MCF 10A (cell line): ENCODE measurements at regions not wholly inside any gene's neighbourhood (a gene's known extent, or its start where the extent isn't known, plus 50 kb on each side); places are given as distances from the start of the nearest gene placed in this dataset.

Experiments used
- BruUV-seq: library from RNA; stranded (reverse); fragments of 400-500 nt; replicated peaks from 2 replicates; lab custom pipeline; 2021; lab: Mats Ljungman, UMichigan
- CTCF ChIA-PET: fragments of 300-600 bp; sonication (Branson Sonifier 250); formaldehyde crosslinking; extraction: SDS; loops from one replicate; lab custom pipeline; 2021; ENCODE audit warnings: antibody characterized with exemption, inconsistent platforms; lab: Yijun Ruan, JAX
- POLR2A ChIA-PET: fragments of 300-600, 350-650 bp; sonication (Branson Sonifier 250); formaldehyde crosslinking; extraction: SDS; loops from one replicate; lab custom pipeline; 2020; ENCODE audit warnings: antibody characterized with exemption, inconsistent platforms; lab: Yijun Ruan, JAX
- DNase-seq: peaks from one replicate; pipeline ENCODE4 v3.0.0-alpha.2; 2018; ENCODE audit not compliant: unreplicated experiment
- H3K27ac Mint-ChIP-seq: one replicate; pipeline ENCODE4 v1.8.0; 2022; ENCODE audit warnings: mild to moderate bottlenecking, low read depth, mixed read lengths; ENCODE audit not compliant: unreplicated experiment
- H3K27me3 Mint-ChIP-seq: one replicate; pipeline ENCODE4 v1.8.0; 2022; ENCODE audit warnings: mixed read lengths; ENCODE audit not compliant: insufficient read depth, unreplicated experiment
- H3K36me3 Mint-ChIP-seq: one replicate; pipeline ENCODE4 v1.8.0; 2022; ENCODE audit warnings: mild to moderate bottlenecking, moderate library complexity, mixed read lengths; ENCODE audit not compliant: insufficient read depth, unreplicated experiment
- H3K4me1 Mint-ChIP-seq: one replicate; pipeline ENCODE4 v1.8.0; 2022; ENCODE audit warnings: mixed read lengths; ENCODE audit not compliant: insufficient read depth, unreplicated experiment
- H3K4me3 Mint-ChIP-seq: one replicate; pipeline ENCODE4 v1.8.0; 2022; ENCODE audit warnings: mild to moderate bottlenecking, moderate library complexity, mixed read lengths; ENCODE audit not compliant: unreplicated experiment
- H3K9me3 Mint-ChIP-seq: one replicate; pipeline ENCODE4 v1.8.0; 2022; ENCODE audit warnings: mixed read lengths; ENCODE audit not compliant: unreplicated experiment
- CTCF ChIP-seq: fragments of 200-600 bp; IDR thresholded peaks from one replicate; pipeline ENCODE4 v1.8.0; 2022; ENCODE audit warnings: antibody characterized with exemption, mild to moderate bottlenecking; ENCODE audit not compliant: unreplicated experiment
- intact Hi-C: fragments of 100-400 bp; cut with micrococcal nuclease; formaldehyde crosslinking; loops from 2 replicates; pipeline ENCODE4 v1.14.1; 2022

- no peaks in the 10 kb centered on the region for H3K4me1 Mint-ChIP-seq
- no peak overlapping the region for H3K27ac Mint-ChIP-seq
- no TSS peak for BruUV-seq
- H3K27me3 Mint-ChIP-seq, result peaks cover 59% of the 10 kb centered on the region
- no peak for DNase-seq
- H3K36me3 Mint-ChIP-seq, result no peaks in the 10 kb centered on the region
- intact Hi-C loops, result no loop called here
- no peaks in the 10 kb centered on the region for H3K9me3 Mint-ChIP-seq
- POLR2A ChIA-PET, result no interaction called here
- no peak for TF ChIP-seq CTCF
- CTCF ChIA-PET, result no interaction called here
- no peak overlapping the region for H3K4me3 Mint-ChIP-seq
Measured at GRCh38 chr5:86679949-86680348, 62.2 kb downstream of the COX7C start.

GRCh38 chr5:86684222-86684621 lies 66.5 kb downstream of the COX7C start:
- no TSS peak for BruUV-seq
- peak; percentile 17 for DNase-seq
- no peak for TF ChIP-seq CTCF
- intact Hi-C loops, result no loop called here
- CTCF ChIA-PET, result no interaction called here
- Mint-ChIP-seq H3K36me3 (no peaks in the 10 kb centered on the region), H3K27ac (no peak overlapping the region), H3K9me3 (no peaks in the 10 kb centered on the region), H3K4me3 (no peak overlapping the region), H3K4me1 (no peaks in the 10 kb centered on the region), H3K27me3 (peaks cover 59% of the 10 kb centered on the region)
- POLR2A ChIA-PET, result no interaction called here

- no peak for TF ChIP-seq CTCF
- CTCF ChIA-PET, result no interaction called here
Measured at GRCh38 chr5:86686046-86686445, 68.3 kb downstream of the COX7C start.

GRCh38 chr5:86688406-86688805 lies 70.7 kb downstream of the COX7C start:
- no peak for TF ChIP-seq CTCF
- H3K27me3 Mint-ChIP-seq, result peaks cover 44% of the 10 kb centered on the region
- no TSS peak for BruUV-seq
- no peak overlapping the region for H3K27ac Mint-ChIP-seq
- ChIA-PET CTCF (no interaction called here), POLR2A (no interaction called here)
- intact Hi-C loops, result no loop called here
- no peaks in the 10 kb centered on the region for H3K9me3 Mint-ChIP-seq
- DNase-seq, result no peak
- no peak overlapping the region for H3K4me3 Mint-ChIP-seq
- no peaks in the 10 kb centered on the region for H3K4me1 Mint-ChIP-seq
- no peaks in the 10 kb centered on the region for H3K36me3 Mint-ChIP-seq

More at GRCh38 chr5:86686046-86686445, 68.3 kb downstream of the COX7C start:
- POLR2A ChIA-PET, result no interaction called here
- Mint-ChIP-seq H3K4me3 (no peak overlapping the region), H3K27me3 (peaks cover 54% of the 10 kb centered on the region), H3K4me1 (no peaks in the 10 kb centered on the region), H3K27ac (no peak overlapping the region), H3K36me3 (no peaks in the 10 kb centered on the region), H3K9me3 (no peaks in the 10 kb centered on the region)
- DNase-seq, result no peak
- intact Hi-C loops, result no loop called here
- BruUV-seq, result no TSS peak
